ENCODE measurements at regions not wholly inside any gene's neighbourhood (a gene's known extent, or its start where the extent isn't known, plus 50 kb on each side); places are given as distances from the start of the nearest gene placed in this dataset.

DNA sequence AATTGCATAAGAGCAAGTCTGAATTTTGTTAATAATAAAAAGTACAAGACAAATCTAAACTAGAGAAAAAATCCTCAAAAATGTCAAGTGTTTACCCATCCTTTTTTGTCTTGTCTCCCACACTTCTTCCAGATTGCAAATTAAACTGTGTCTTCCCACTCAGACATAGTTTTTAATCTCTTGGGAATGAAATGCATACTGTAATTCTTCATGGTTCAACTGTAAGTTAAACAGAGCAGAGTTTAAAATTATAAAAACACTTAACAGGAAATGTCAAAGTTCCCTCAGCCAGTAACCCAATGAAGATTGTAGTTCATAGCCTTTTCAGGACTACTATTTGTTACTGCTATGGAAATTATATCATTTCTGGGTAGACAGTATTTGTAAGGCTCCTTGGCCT lies 171.8 kb downstream of the UBE2E3 start:
- H3K36me3 ChIP-seq (ENCODE audit: control insufficient read depth, insufficient read depth, low read length): no peaks in the 10 kb centered on the region
- DNase-seq (ENCODE audit: low read depth): no peak
- no peak for TF ChIP-seq CTCF (IDR thresholded peaks at IDR 0.05; ENCODE audit: insufficient read depth, low read length, poor library complexity, severe bottlenecking)
- no peak overlapping the region for H3K4me3 ChIP-seq (ENCODE audit: low read depth, low read length)
- no peaks in the 10 kb centered on the region for H3K27me3 ChIP-seq (ENCODE audit: control insufficient read depth, insufficient read depth, low read length)

DNA sequence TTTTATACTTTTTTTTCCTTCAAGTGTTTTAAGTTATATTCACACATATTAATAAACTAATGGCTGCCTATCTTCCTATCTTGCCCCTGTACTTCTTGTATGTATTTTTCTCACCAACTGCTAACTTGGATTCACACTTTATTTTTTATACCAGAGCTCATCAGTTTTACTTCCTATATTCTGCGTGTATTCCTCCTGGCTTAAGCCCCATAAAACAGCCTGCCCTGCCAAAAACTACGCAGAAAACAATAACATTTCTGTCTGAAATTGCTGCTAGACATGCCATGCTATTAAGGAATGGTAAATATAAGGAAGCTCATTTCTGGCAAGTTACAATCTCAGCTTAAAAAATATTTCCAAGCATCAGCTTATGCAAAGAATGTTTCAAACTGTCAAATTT lies 172.3 kb downstream of the UBE2E3 start:
- Histone ChIP-seq H3K4me3 (ENCODE audit: low read depth, low read length) (no peak overlapping the region), H3K36me3 (ENCODE audit: control insufficient read depth, insufficient read depth, low read length) (no peaks in the 10 kb centered on the region), H3K27me3 (ENCODE audit: control insufficient read depth, insufficient read depth, low read length) (no peaks in the 10 kb centered on the region)
- no peak for DNase-seq (ENCODE audit: low read depth)
- TF ChIP-seq CTCF (IDR thresholded peaks at IDR 0.05; ENCODE audit: insufficient read depth, low read length, poor library complexity, severe bottlenecking): no peak

DNA sequence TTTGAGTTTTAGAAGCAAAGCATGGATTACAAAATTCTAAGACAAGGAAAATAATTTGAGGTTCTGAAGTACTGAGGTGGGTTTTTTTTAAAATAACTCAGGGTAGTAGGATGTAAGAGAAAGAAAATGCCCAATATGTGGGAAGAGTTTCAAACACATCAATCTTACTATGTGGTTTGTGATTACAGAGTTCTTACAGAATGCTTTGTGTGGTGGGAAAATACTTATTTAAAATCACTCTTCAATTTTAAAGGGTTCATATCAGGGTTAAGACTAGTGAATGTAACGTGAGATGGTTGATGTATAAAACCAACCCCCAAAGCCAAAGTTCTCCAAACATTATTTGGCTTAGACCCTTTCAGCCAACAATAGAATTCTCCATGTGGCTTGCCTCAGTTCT lies 173.5 kb downstream of the UBE2E3 start:
- no peak for TF ChIP-seq CTCF (IDR thresholded peaks at IDR 0.05; ENCODE audit: insufficient read depth, low read length, poor library complexity, severe bottlenecking)
- no peak overlapping the region for H3K4me3 ChIP-seq (ENCODE audit: low read depth, low read length)
- H3K27me3 ChIP-seq (ENCODE audit: control insufficient read depth, insufficient read depth, low read length): no peaks in the 10 kb centered on the region
- no peaks in the 10 kb centered on the region for H3K36me3 ChIP-seq (ENCODE audit: control insufficient read depth, insufficient read depth, low read length)
- DNase-seq (ENCODE audit: low read depth): no peak

- H3K27me3 ChIP-seq (ENCODE audit: control insufficient read depth, insufficient read depth, low read length): no peaks in the 10 kb centered on the region
- no peaks in the 10 kb centered on the region for H3K36me3 ChIP-seq (ENCODE audit: control insufficient read depth, insufficient read depth, low read length)
- H3K4me3 ChIP-seq (ENCODE audit: low read depth, low read length): no peak overlapping the region
- DNase-seq (ENCODE audit: low read depth): no peak
- no peak for TF ChIP-seq CTCF (IDR thresholded peaks at IDR 0.05; ENCODE audit: insufficient read depth, low read length, poor library complexity, severe bottlenecking)
Measured at GRCh38 chr2:181157326-181157725, 176.9 kb downstream of the UBE2E3 start.

DNA sequence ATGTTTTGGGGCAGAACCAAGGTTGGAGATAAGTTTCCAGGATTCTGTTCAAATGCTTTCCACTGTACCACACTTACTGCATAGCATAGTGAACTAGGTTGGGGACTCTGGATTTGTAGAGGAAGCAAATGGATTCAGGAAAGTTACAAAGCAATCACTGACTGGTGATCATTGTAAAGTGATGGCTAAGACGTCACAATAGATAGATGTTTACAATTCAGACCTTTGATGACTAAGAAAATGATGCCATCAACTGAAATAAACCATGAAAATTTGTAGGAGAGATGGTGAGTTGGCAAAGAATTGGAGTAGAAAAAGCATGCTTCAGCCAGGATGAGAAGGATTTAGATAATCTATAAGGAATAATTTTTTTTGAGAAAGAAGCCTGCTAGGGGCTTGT lies 178.0 kb downstream of the UBE2E3 start:
- TF ChIP-seq CTCF (IDR thresholded peaks at IDR 0.05; ENCODE audit: insufficient read depth, low read length, poor library complexity, severe bottlenecking): no peak
- Histone ChIP-seq H3K4me3 (ENCODE audit: low read depth, low read length) (no peak overlapping the region), H3K36me3 (ENCODE audit: control insufficient read depth, insufficient read depth, low read length) (no peaks in the 10 kb centered on the region), H3K27me3 (ENCODE audit: control insufficient read depth, insufficient read depth, low read length) (no peaks in the 10 kb centered on the region)
- DNase-seq (ENCODE audit: low read depth): no peak

GRCh38 chr2:181161615-181162014 lies 181.2 kb downstream of the UBE2E3 start:
- Histone ChIP-seq H3K27me3 (ENCODE audit: control insufficient read depth, insufficient read depth, low read length) (no peaks in the 10 kb centered on the region), H3K36me3 (ENCODE audit: control insufficient read depth, insufficient read depth, low read length) (no peaks in the 10 kb centered on the region), H3K4me3 (ENCODE audit: low read depth, low read length) (no peak overlapping the region)
- DNase-seq (ENCODE audit: low read depth): no peak
- TF ChIP-seq CTCF (IDR thresholded peaks at IDR 0.05; ENCODE audit: insufficient read depth, low read length, poor library complexity, severe bottlenecking): no peak
